SU-DHL-6 (cell line): ENCODE measurements at regions not wholly inside any gene's neighbourhood (a gene's known extent, or its start where the extent isn't known, plus 50 kb on each side); places are given as distances from the start of the nearest gene placed in this dataset.

ENCODE experiments used
- H2AFZ ChIP-seq: fragments of 200-600 bp; sonication (generic); 2 replicates; pipeline ENCODE4 v1.6.1; 2014; ENCODE audit warnings: low read depth, mild to moderate bottlenecking, moderate library complexity, mixed read lengths, antibody characterized with exemption, low read length; ENCODE audit not compliant: severe bottlenecking
- H3F3A ChIP-seq: fragments of 200-600 bp; shearing (Covaris generic); 2 replicates; pipeline ENCODE4 v1.6.0; 2016; ENCODE audit warnings: antibody characterized with exemption, mild to moderate bottlenecking; ENCODE audit not compliant: insufficient read depth
- H3K27ac ChIP-seq: fragments of 200-600 bp; sonication (generic); 2 replicates; pipeline ENCODE4 v1.5.1; 2016; ENCODE audit warnings: low read depth, mild to moderate bottlenecking, low read length, moderate library complexity, mixed read lengths
- H3K27me3 ChIP-seq: fragments of 200-600 bp; sonication (generic), shearing (Covaris generic); 2 replicates; pipeline ENCODE4 v1.6.0; 2014; ENCODE audit warnings: mild to moderate bottlenecking, low read length
- H3K36me3 ChIP-seq: fragments of 200-600 bp; sonication (generic); 2 replicates; pipeline ENCODE4 v1.6.1; 2014; ENCODE audit warnings: mild to moderate bottlenecking, low read length, mixed read lengths
- H3K4me2 ChIP-seq: fragments of 300-600, 200-600 bp; shearing (Covaris generic), sonication (generic); 2 replicates; pipeline ENCODE4 v1.6.0; 2014; ENCODE audit warnings: low read length, low read depth, mild to moderate bottlenecking; ENCODE audit not compliant: poor library complexity, severe bottlenecking
- H3K4me3 ChIP-seq: fragments of 200-600 bp; sonication (generic); 2 replicates; pipeline ENCODE4 v1.5.1; 2014; ENCODE audit warnings: antibody characterized with exemption, low read length, mild to moderate bottlenecking, mixed read lengths; ENCODE audit not compliant: insufficient read depth, poor library complexity, severe bottlenecking
- H3K79me2 ChIP-seq: fragments of 200-600 bp; sonication (generic); 2 replicates; pipeline ENCODE4 v1.6.1; 2014; ENCODE audit warnings: mild to moderate bottlenecking, low read length, moderate library complexity; ENCODE audit not compliant: insufficient read depth
- H3K9ac ChIP-seq: fragments of 200-600 bp; sonication (generic); 2 replicates; pipeline ENCODE4 v1.7.0; 2014; ENCODE audit warnings: mild to moderate bottlenecking, low read length
- H3K9me2 ChIP-seq: fragments of 200-600 bp; sonication (generic); replicated peaks from 2 replicates; pipeline ENCODE4 v1.6.1; 2014; ENCODE audit warnings: low read length; ENCODE audit not compliant: insufficient read depth
- H3K9me3 ChIP-seq: fragments of 200-600 bp; sonication (generic); 2 replicates; pipeline ENCODE4 v1.6.1; 2014; ENCODE audit warnings: low read length, mixed read lengths; ENCODE audit not compliant: insufficient read depth
- H4K20me1 ChIP-seq: fragments of 200-600 bp; sonication (generic); 2 replicates; pipeline ENCODE4 v1.6.1; 2014; ENCODE audit warnings: low read depth, mild to moderate bottlenecking, antibody characterized with exemption, low read length, moderate library complexity, mixed read lengths
- EZH2phosphoT487 ChIP-seq: fragments of 200-600 bp; sonication (generic), shearing (Covaris generic); conservative IDR thresholded peaks from 2 replicates; pipeline ENCODE4 v1.6.1; 2018; ENCODE audit warnings: mild to moderate bottlenecking, antibody characterized with exemption, low read length, moderate library complexity, mixed read lengths
- TF ChIP-seq, protein P1 (sequence below): fragments of 200-600 bp; sonication (generic); IDR thresholded peaks from one replicate; pipeline ENCODE4 v1.5.1; 2017; ENCODE audit warnings: antibody characterized with exemption, mild to moderate bottlenecking, low read length, moderate library complexity; ENCODE audit not compliant: insufficient read depth, poor library complexity, severe bottlenecking

DNA sequence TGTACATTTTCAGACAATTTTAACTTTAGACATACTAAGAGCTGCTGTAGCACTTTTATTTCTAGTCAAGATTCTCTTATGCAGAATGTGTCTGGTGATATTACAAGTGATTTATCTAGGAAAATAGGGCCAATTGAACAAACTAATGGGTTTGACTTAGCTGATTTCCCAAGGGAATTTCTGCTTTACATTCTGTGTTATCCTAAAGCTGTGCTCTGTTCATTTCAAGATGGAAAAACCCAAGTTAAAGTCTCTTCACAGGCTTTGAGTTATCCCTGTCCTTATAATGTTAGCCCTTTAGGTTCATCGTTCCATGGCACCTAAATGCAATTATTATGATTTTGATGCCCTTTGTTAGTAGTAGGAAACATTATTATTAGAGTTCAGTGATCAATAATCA lies 704.9 kb upstream of the CDH18 start:
- H3K79me2 ChIP-seq: no peaks in the 10 kb centered on the region
- TF ChIP-seq EZH2phosphoT487: no peak
- TF ChIP-seq, protein P1, sequence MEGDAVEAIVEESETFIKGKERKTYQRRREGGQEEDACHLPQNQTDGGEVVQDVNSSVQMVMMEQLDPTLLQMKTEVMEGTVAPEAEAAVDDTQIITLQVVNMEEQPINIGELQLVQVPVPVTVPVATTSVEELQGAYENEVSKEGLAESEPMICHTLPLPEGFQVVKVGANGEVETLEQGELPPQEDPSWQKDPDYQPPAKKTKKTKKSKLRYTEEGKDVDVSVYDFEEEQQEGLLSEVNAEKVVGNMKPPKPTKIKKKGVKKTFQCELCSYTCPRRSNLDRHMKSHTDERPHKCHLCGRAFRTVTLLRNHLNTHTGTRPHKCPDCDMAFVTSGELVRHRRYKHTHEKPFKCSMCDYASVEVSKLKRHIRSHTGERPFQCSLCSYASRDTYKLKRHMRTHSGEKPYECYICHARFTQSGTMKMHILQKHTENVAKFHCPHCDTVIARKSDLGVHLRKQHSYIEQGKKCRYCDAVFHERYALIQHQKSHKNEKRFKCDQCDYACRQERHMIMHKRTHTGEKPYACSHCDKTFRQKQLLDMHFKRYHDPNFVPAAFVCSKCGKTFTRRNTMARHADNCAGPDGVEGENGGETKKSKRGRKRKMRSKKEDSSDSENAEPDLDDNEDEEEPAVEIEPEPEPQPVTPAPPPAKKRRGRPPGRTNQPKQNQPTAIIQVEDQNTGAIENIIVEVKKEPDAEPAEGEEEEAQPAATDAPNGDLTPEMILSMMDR: no peak
- H3K9me2 ChIP-seq: no peaks in the 10 kb centered on the region
- H3K27me3 ChIP-seq: no peaks in the 10 kb centered on the region
- H3K27ac ChIP-seq: no peak overlapping the region
- H3K4me2 ChIP-seq: no peak overlapping the region
- H3K36me3 ChIP-seq: no peaks in the 10 kb centered on the region
- H4K20me1 ChIP-seq: no peaks in the 10 kb centered on the region
- H3K9ac ChIP-seq: no peak overlapping the region
- H3K9me3 ChIP-seq: no peaks in the 10 kb centered on the region
- no peaks in the 10 kb centered on the region for H3F3A ChIP-seq
- no peak overlapping the region for H2AFZ ChIP-seq
- H3K4me3 ChIP-seq: no peak overlapping the region

DNA sequence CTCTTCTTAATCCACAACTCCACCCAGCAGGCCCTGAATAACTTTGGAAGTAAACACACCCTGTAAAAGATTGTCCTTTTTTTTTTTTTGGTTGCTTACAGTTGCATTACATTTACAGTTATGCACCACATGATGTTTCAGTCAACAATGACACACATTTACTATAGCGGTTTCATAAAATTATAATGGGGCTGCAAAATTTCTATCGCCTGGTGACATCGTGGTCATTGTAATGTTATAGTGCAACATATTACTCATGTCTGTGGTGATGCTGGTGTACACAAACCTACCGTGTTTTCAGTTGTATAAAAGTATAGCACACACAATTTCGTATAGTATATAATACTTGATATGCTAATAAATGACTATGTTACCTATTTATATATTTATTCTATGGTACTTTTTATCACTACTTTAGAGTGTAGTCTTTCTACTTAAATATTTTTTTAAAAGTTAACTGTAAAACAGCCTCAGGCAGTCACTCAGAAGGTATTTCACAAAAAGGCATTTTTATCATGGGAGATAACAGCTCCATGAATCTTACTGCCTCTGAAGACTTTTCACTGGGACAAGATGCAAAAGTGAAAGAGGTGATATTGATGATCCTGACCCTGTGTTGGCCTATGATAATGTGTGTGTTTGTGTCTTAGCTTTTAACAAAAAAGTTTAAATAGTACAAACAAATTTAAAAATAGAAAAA lies 695.4 kb upstream of the CDH18 start:
- H3K9me3 ChIP-seq: no peaks in the 10 kb centered on the region
- no peaks in the 10 kb centered on the region for H3K27me3 ChIP-seq
- H3F3A ChIP-seq: no peaks in the 10 kb centered on the region
- no peak overlapping the region for H3K4me2 ChIP-seq
- no peak overlapping the region for H3K4me3 ChIP-seq
- no peaks in the 10 kb centered on the region for H4K20me1 ChIP-seq
- TF ChIP-seq, protein P1: no peak
- no peak for TF ChIP-seq EZH2phosphoT487
- H3K9me2 ChIP-seq: no peaks in the 10 kb centered on the region
- H3K79me2 ChIP-seq: no peaks in the 10 kb centered on the region
- peak overlapping the region; percentile 14 for H2AFZ ChIP-seq
- no peak overlapping the region for H3K9ac ChIP-seq
- no peaks in the 10 kb centered on the region for H3K36me3 ChIP-seq
- no peak overlapping the region for H3K27ac ChIP-seq

DNA sequence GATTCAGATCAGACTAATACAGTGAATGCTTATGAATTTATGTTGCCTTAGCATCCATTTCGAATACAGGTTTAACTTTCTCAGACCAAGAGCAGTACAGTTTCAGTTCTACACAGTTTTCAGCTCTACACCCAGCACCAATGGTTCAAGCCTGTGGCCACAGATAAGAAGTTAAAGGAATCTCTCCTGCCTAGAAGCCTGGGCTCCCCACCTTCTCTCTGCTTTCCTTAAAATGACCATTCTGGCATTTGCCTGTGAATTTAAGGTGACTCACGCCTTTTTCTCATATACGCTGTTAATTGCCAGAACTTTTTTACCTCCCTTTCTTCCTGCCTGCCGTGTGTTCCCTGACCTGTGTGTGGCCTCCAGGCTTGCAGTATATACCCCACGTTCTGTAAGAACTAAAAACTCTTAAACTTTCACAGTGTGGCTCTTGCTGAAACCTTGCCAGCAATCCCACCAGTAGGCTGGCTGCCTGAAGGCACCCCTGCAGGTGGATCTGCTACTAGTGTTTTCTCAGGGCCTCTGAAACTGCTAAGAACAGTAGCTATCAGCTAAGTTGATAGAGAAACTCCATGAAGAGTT lies 692.8 kb upstream of the CDH18 start:
- Histone ChIP-seq H4K20me1 (no peaks in the 10 kb centered on the region), H3K36me3 (no peaks in the 10 kb centered on the region), H3F3A (no peaks in the 10 kb centered on the region), H3K27me3 (no peaks in the 10 kb centered on the region), H3K4me2 (no peak overlapping the region), H3K9me3 (no peaks in the 10 kb centered on the region), H3K27ac (no peak overlapping the region), H3K79me2 (no peaks in the 10 kb centered on the region), H3K9ac (no peak overlapping the region), H3K9me2 (no peaks in the 10 kb centered on the region), H3K4me3 (no peak overlapping the region), H2AFZ (peak overlapping the region; percentile 43)
- TF ChIP-seq, protein P1: no peak
